Activated B cell treated with CpG ODN at 0.5 μM for 24 hours (primary cell): ENCODE measurements at regions not wholly inside any gene's neighbourhood (a gene's known extent, or its start where the extent isn't known, plus 50 kb on each side); places are given as distances from the start of the nearest gene placed in this dataset.

Source experiments
- ATAC-seq: fragments of 200-7000 bp; cut with Tn5 transposase; one replicate; pipeline ENCODE4 v1.10.0; 2021; ENCODE audit warnings: low read depth, mild to moderate bottlenecking, moderate library complexity
- CTCF ChIA-PET: fragments of 350-600 bp; sonication (Branson Sonifier 250); formaldehyde crosslinking; loops from one replicate; lab custom pipeline; 2021; ENCODE audit warnings: antibody characterized with exemption; lab: Charles Lee
- POLR2A ChIA-PET: fragments of 350-600 bp; sonication (Branson Sonifier 250); formaldehyde crosslinking; loops from one replicate; lab custom pipeline; 2021; ENCODE audit warnings: antibody characterized with exemption; lab: Charles Lee
- DNase-seq: peaks from one replicate; pipeline ENCODE4 v3.0.0; 2022
- H3K27ac Mint-ChIP-seq: one replicate; pipeline ENCODE4 v1.8.0; 2020; ENCODE audit warnings: mixed read lengths
- H3K27me3 Mint-ChIP-seq: one replicate; pipeline ENCODE4 v1.8.0; 2021; ENCODE audit warnings: mixed read lengths
- H3K36me3 Mint-ChIP-seq: one replicate; pipeline ENCODE4 v1.8.0; 2021; ENCODE audit warnings: low read depth, mixed read lengths
- H3K4me1 Mint-ChIP-seq: one replicate; pipeline ENCODE4 v1.8.0; 2021; ENCODE audit warnings: mixed read lengths
- H3K4me3 Mint-ChIP-seq: one replicate; pipeline ENCODE4 v1.8.0; 2020; ENCODE audit warnings: mild to moderate bottlenecking, mixed read lengths
- H3K9me3 Mint-ChIP-seq: one replicate; pipeline ENCODE4 v1.8.0; 2020; ENCODE audit warnings: mixed read lengths
- CTCF ChIP-seq: fragments of 200-600 bp; IDR thresholded peaks from one replicate; pipeline ENCODE4 v1.8.0; 2022; ENCODE audit warnings: antibody characterized with exemption, mild to moderate bottlenecking
- intact Hi-C: fragments of 100-400 bp; cut with micrococcal nuclease; formaldehyde crosslinking; loops from one replicate; pipeline ENCODE4 v1.15.1; 2024

GRCh38 chr13:64723724-64724123 lies 2506.4 kb downstream of the PCDH9 start:
- H3K27me3 Mint-ChIP-seq = no peaks in the 10 kb centered on the region

DNA sequence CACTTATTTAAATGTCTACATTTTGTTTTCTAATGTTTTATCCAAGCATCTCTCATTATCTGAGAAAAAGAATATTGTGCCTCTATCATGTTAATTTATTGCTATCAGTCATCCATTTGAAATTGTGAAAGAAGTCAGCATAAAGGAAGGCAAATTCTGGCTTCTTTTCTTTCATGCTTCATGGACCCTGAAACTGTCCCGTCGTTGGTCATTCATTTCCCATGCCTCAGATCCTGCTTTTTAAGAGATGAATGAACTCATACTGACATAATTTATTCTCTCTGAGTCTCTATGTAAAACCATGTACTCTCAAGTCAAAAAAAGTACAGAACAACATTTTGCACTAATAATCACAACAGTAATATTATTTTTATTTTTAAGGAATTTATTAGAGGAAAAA lies 2512.0 kb downstream of the PCDH9 start:
- H3K9me3 Mint-ChIP-seq = peaks cover 8% of the 10 kb centered on the region
- DNase-seq (no peak), ATAC-seq (no peak)
- intact Hi-C loops = no loop called here
- no peak overlapping the region for H3K4me3 Mint-ChIP-seq
- CTCF ChIA-PET = no interaction called here
- H3K27me3 Mint-ChIP-seq = no peaks in the 10 kb centered on the region
- no peak overlapping the region for H3K27ac Mint-ChIP-seq
- POLR2A ChIA-PET = no interaction called here
- TF ChIP-seq CTCF = no peak
- no peaks in the 10 kb centered on the region for H3K4me1 Mint-ChIP-seq
- H3K36me3 Mint-ChIP-seq = no peaks in the 10 kb centered on the region

More at GRCh38 chr13:64723724-64724123, 2506.4 kb downstream of the PCDH9 start:
- CTCF ChIA-PET = no interaction called here
- Mint-ChIP-seq H3K36me3 (no peaks in the 10 kb centered on the region), H3K9me3 (peaks cover 4% of the 10 kb centered on the region), H3K27ac (no peak overlapping the region), H3K4me3 (no peak overlapping the region), H3K4me1 (no peaks in the 10 kb centered on the region)
- ATAC-seq (no peak), DNase-seq (no peak)
- intact Hi-C loops = no loop called here
- POLR2A ChIA-PET = no interaction called here
- no peak for TF ChIP-seq CTCF

- H3K9me3 Mint-ChIP-seq = peaks cover 8% of the 10 kb centered on the region
- no peak for ATAC-seq
- DNase-seq = no peak
- H3K4me1 Mint-ChIP-seq = no peaks in the 10 kb centered on the region
- no peak overlapping the region for H3K27ac Mint-ChIP-seq
- H3K27me3 Mint-ChIP-seq = no peaks in the 10 kb centered on the region
- POLR2A ChIA-PET = no interaction called here
- CTCF ChIA-PET = no interaction called here
- intact Hi-C loops = no loop called here
- no peaks in the 10 kb centered on the region for H3K36me3 Mint-ChIP-seq
- no peak for TF ChIP-seq CTCF
- H3K4me3 Mint-ChIP-seq = no peak overlapping the region
Measured at GRCh38 chr13:64716936-64717335, 2513.2 kb downstream of the PCDH9 start.

GRCh38 chr13:64709079-64709478 lies 2521.1 kb downstream of the PCDH9 start:
- intact Hi-C loops = no loop called here
- CTCF ChIA-PET = no interaction called here
- TF ChIP-seq CTCF = no peak
- no peaks in the 10 kb centered on the region for H3K4me1 Mint-ChIP-seq
- H3K27me3 Mint-ChIP-seq = no peaks in the 10 kb centered on the region
- H3K36me3 Mint-ChIP-seq = no peaks in the 10 kb centered on the region
- H3K27ac Mint-ChIP-seq = no peak overlapping the region
- DNase-seq = no peak
- no peak overlapping the region for H3K4me3 Mint-ChIP-seq
- H3K9me3 Mint-ChIP-seq = peaks cover 7% of the 10 kb centered on the region
- no peak for ATAC-seq
- POLR2A ChIA-PET = no interaction called here

DNA sequence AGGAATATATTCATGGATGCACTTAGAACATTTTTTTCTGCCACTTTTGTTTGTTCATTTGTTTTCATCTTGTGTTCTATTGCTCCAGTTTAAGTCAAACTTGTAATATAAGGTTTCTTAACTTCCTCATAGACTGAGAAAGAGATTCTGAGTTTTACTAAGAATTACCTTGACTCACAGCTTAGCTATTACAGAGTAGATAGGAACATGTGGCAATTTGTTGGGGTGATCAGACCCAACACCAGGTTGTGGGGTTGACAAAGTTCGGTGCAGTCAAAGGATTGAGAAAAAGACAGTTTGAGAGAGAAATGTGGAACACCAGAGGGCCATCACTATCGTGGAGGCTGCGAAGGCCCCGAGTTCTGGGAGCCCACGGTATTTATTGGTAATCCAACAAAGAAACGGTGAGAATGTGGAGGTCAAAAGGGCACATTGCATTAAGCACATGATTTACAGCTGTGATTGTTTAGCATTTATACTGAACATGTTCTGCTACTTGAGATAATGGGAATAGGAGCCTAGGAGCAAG lies 2526.0 kb downstream of the PCDH9 start:
- H3K36me3 Mint-ChIP-seq = no peaks in the 10 kb centered on the region
- no peak for TF ChIP-seq CTCF
- H3K9me3 Mint-ChIP-seq = peaks cover 7% of the 10 kb centered on the region
- POLR2A ChIA-PET = no interaction called here
- ATAC-seq = no peak
- H3K27ac Mint-ChIP-seq = no peak overlapping the region
- no peaks in the 10 kb centered on the region for H3K27me3 Mint-ChIP-seq
- H3K4me1 Mint-ChIP-seq = no peaks in the 10 kb centered on the region
- intact Hi-C loops = no loop called here
- CTCF ChIA-PET = no interaction called here
- no peak overlapping the region for H3K4me3 Mint-ChIP-seq
- no peak for DNase-seq
